GM18951 (cell line): ENCODE measurements at regions not wholly inside any gene's neighbourhood (a gene's known extent, or its start where the extent isn't known, plus 50 kb on each side); places are given as distances from the start of the nearest gene placed in this dataset.

Source experiments
- POLR2A ChIP-seq: IDR thresholded peaks from 4 replicates; pipeline ENCODE4 v1.6.1; 2011; ENCODE audit warnings: mild to moderate bottlenecking; ENCODE audit not compliant: insufficient read length, insufficient read depth; ENCODE audit errors: extremely low read depth
- in situ Hi-C: fragments of 300-500 bp; cut with MboI; formaldehyde crosslinking; loops from one replicate; pipeline ENCODE4 v1.12.0; 2022; ENCODE audit warnings: low sequenced_read_pairs, mixed read lengths, inconsistent platforms; ENCODE audit not compliant: unreplicated experiment

GRCh38 chr4:13956947-13957346 lies 329.4 kb upstream of the BOD1L1 start:
- in situ Hi-C loops = no loop called here
- no peak for TF ChIP-seq POLR2A

- in situ Hi-C loops = no loop called here
- TF ChIP-seq POLR2A = no peak
Observed at GRCh38 chr4:13957871-13958270, 330.3 kb upstream of the BOD1L1 start.

- in situ Hi-C loops = no loop called here
- no peak for TF ChIP-seq POLR2A
Observed at GRCh38 chr4:13963601-13964000, 336.1 kb upstream of the BOD1L1 start.

- in situ Hi-C loops = no loop called here
- TF ChIP-seq POLR2A = no peak
Observed at GRCh38 chr4:13966231-13967195, 339.0 kb upstream of the BOD1L1 start.

- no peak for TF ChIP-seq POLR2A
- in situ Hi-C loops = no loop called here
Observed at GRCh38 chr4:13968723-13969122, 341.2 kb upstream of the BOD1L1 start.

- no peak for TF ChIP-seq POLR2A
- in situ Hi-C loops = no loop called here
Observed at GRCh38 chr4:13970349-13970748, 342.8 kb upstream of the BOD1L1 start.

GRCh38 chr4:13977746-13978145 lies 350.2 kb upstream of the BOD1L1 start:
- TF ChIP-seq POLR2A = no peak
- in situ Hi-C loops = no loop called here

- in situ Hi-C loops = no loop called here
- no peak for TF ChIP-seq POLR2A
Observed at GRCh38 chr4:13980317-13981310, 353.1 kb upstream of the BOD1L1 start.

GRCh38 chr4:13981499-13981898 lies 354.0 kb upstream of the BOD1L1 start:
- in situ Hi-C loops = no loop called here
- no peak for TF ChIP-seq POLR2A

GRCh38 chr4:13982010-13982409 lies 354.5 kb upstream of the BOD1L1 start:
- in situ Hi-C loops = no loop called here
- TF ChIP-seq POLR2A = no peak

GRCh38 chr4:13983189-13983790 lies 355.8 kb upstream of the BOD1L1 start:
- TF ChIP-seq POLR2A = no peak
- in situ Hi-C loops = no loop called here

GRCh38 chr4:13984991-13985800 lies 357.7 kb upstream of the BOD1L1 start:
- no peak for TF ChIP-seq POLR2A
- in situ Hi-C loops = no loop called here
